GM23338 (cell line): ENCODE measurements at regions not wholly inside any gene's neighbourhood (a gene's known extent, or its start where the extent isn't known, plus 50 kb on each side); places are given as distances from the start of the nearest gene placed in this dataset.

Experiments
- EZH2 ChIP-seq: fragments of 200-600 bp; sonication (generic); IDR thresholded peaks from one replicate; pipeline ENCODE4 v1.8.0; 2017; ENCODE audit warnings: antibody characterized with exemption, mild to moderate bottlenecking, low read depth; ENCODE audit not compliant: unreplicated experiment
- POLR2AphosphoS5 ChIP-seq: IDR thresholded peaks from 2 replicates; pipeline ENCODE4 v1.6.1; 2016; ENCODE audit warnings: antibody characterized with exemption, low read depth
- ZNF114 ChIP-seq: fragments of 250-450 bp; sonication (Bioruptor Pico); IDR thresholded peaks from 2 replicates; pipeline ENCODE4 v1.5.0; 2020; ENCODE audit warnings: mild to moderate bottlenecking, moderate library complexity
- TF ChIP-seq, protein P1 (sequence below), 2 experiments: fragments of 200-600 bp in 1 of 2; sonication (generic) in 1 of 2; conservative IDR thresholded peaks; 2 replicates each; pipeline versions ENCODE4 v1.5.1 to v1.6.1; 2016 to 2017; ENCODE audit warnings: antibody characterized with exemption in 2 of 2, low read depth in 2 of 2, mild to moderate bottlenecking in 2 of 2, moderate library complexity in 1 of 2
- TF ChIP-seq, protein P2 (sequence below): IDR thresholded peaks from one replicate; pipeline ENCODE4 v1.6.1; 2018; ENCODE audit warnings: antibody characterized with exemption; ENCODE audit not compliant: unreplicated experiment

DNA sequence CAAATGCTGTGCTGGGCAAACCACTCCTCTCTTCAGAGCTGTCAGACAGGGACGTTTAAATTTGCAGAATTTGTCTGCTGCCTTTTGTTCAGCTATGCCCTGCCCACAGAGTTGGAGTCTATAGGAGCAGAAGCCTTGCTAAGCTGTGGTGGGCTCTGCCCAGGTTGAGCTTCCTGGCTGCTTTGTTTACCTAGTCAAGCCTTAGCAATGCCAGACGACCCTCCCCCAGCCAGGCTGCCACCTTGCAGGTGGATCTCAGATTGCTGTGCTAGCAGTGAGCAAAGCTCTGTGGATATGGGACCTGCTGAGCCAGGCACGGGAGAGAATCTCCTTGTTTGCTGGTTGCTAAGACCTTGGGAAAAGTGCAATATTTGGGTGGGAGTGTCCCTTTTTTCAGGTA, 314.9 kb downstream of the NNT start:
- TF ChIP-seq POLR2AphosphoS5, result no peak
- TF ChIP-seq, protein P1, sequence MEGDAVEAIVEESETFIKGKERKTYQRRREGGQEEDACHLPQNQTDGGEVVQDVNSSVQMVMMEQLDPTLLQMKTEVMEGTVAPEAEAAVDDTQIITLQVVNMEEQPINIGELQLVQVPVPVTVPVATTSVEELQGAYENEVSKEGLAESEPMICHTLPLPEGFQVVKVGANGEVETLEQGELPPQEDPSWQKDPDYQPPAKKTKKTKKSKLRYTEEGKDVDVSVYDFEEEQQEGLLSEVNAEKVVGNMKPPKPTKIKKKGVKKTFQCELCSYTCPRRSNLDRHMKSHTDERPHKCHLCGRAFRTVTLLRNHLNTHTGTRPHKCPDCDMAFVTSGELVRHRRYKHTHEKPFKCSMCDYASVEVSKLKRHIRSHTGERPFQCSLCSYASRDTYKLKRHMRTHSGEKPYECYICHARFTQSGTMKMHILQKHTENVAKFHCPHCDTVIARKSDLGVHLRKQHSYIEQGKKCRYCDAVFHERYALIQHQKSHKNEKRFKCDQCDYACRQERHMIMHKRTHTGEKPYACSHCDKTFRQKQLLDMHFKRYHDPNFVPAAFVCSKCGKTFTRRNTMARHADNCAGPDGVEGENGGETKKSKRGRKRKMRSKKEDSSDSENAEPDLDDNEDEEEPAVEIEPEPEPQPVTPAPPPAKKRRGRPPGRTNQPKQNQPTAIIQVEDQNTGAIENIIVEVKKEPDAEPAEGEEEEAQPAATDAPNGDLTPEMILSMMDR (conservative IDR thresholded peaks at IDR 0.05; ENCODE audit: low read depth in 2 of 2), result no peak
- TF ChIP-seq EZH2, result no peak
- TF ChIP-seq, protein P2, sequence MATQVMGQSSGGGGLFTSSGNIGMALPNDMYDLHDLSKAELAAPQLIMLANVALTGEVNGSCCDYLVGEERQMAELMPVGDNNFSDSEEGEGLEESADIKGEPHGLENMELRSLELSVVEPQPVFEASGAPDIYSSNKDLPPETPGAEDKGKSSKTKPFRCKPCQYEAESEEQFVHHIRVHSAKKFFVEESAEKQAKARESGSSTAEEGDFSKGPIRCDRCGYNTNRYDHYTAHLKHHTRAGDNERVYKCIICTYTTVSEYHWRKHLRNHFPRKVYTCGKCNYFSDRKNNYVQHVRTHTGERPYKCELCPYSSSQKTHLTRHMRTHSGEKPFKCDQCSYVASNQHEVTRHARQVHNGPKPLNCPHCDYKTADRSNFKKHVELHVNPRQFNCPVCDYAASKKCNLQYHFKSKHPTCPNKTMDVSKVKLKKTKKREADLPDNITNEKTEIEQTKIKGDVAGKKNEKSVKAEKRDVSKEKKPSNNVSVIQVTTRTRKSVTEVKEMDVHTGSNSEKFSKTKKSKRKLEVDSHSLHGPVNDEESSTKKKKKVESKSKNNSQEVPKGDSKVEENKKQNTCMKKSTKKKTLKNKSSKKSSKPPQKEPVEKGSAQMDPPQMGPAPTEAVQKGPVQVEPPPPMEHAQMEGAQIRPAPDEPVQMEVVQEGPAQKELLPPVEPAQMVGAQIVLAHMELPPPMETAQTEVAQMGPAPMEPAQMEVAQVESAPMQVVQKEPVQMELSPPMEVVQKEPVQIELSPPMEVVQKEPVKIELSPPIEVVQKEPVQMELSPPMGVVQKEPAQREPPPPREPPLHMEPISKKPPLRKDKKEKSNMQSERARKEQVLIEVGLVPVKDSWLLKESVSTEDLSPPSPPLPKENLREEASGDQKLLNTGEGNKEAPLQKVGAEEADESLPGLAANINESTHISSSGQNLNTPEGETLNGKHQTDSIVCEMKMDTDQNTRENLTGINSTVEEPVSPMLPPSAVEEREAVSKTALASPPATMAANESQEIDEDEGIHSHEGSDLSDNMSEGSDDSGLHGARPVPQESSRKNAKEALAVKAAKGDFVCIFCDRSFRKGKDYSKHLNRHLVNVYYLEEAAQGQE, result no peak
- no peak for TF ChIP-seq ZNF114
